ENCODE measurements at regions not wholly inside any gene's neighbourhood (a gene's known extent, or its start where the extent isn't known, plus 50 kb on each side); places are given as distances from the start of the nearest gene placed in this dataset.

- Histone ChIP-seq H3K36me3 (ENCODE audit: control insufficient read depth, insufficient read depth, low read length) (no peaks in the 10 kb centered on the region), H3K9me3 (ENCODE audit: control insufficient read depth, insufficient read depth, low read depth, low read length) (no peaks in the 10 kb centered on the region), H3K27ac (ENCODE audit: low read length) (no peak overlapping the region), H3K27me3 (ENCODE audit: control insufficient read depth, insufficient read depth, low read length) (no peaks in the 10 kb centered on the region), H3K4me3 (ENCODE audit: low read depth in 2 of 2, low read length in 2 of 2) (no peak overlapping the region), H3K4me1 (ENCODE audit: control insufficient read depth, insufficient read depth, low read length) (no peaks in the 10 kb centered on the region)
- CTCF ChIA-PET = no interaction called here
- no peak for ATAC-seq
- TF ChIP-seq REST (IDR thresholded peaks at IDR 0.05; ENCODE audit: insufficient read depth in 1 of 2, low read depth in 2 of 2, low read length in 1 of 2) (no peak), TCF7L2 (IDR thresholded peaks at IDR 0.05; ENCODE audit: low read depth, low read length) (no peak), CTCF (IDR thresholded peaks at IDR 0.05) (no peak), POLR2AphosphoS5 (IDR thresholded peaks at IDR 0.05; ENCODE audit: low read depth, low read length) (no peak), SIN3A (IDR thresholded peaks at IDR 0.05; ENCODE audit: borderline replicate concordance, insufficient read depth, low read depth, low read length) (no peak)
- in situ Hi-C loops (cut with HindIII; ENCODE audit: low pct_unique_long_range_greater_than_20kb, low sequenced_read_pairs) (no loop called here), intact Hi-C loops (cut with micrococcal nuclease; ENCODE audit: unreplicated experiment) (no loop called here)
- BruUV-seq (replicated peaks) = no TSS peak
- no peak for DNase-seq (ENCODE audit: low read depth, low spot score)
- POLR2A ChIA-PET = no interaction called here
Measured at GRCh38 chr4:103359900-103360299, 161.8 kb upstream of the CENPE start.

- no peak overlapping the region for H3K4me3 ChIP-seq (ENCODE audit: low read depth in 2 of 2, low read length in 2 of 2)
- no peak for TF ChIP-seq REST (IDR thresholded peaks at IDR 0.05; ENCODE audit: insufficient read depth in 1 of 2, low read depth in 2 of 2, low read length in 1 of 2)
- TF ChIP-seq POLR2AphosphoS5 (IDR thresholded peaks at IDR 0.05; ENCODE audit: low read depth, low read length) = no peak
- no peak for TF ChIP-seq SIN3A (IDR thresholded peaks at IDR 0.05; ENCODE audit: borderline replicate concordance, insufficient read depth, low read depth, low read length)
- no peak for TF ChIP-seq TCF7L2 (IDR thresholded peaks at IDR 0.05; ENCODE audit: low read depth, low read length)
- no peak for TF ChIP-seq CTCF (IDR thresholded peaks at IDR 0.05)
- in situ Hi-C loops (cut with HindIII; ENCODE audit: low pct_unique_long_range_greater_than_20kb, low sequenced_read_pairs) = no loop called here
- BruUV-seq (replicated peaks) = no TSS peak
- DNase-seq (ENCODE audit: low read depth, low spot score) (no peak), ATAC-seq (no peak)
- H3K36me3 ChIP-seq (ENCODE audit: control insufficient read depth, insufficient read depth, low read length) = no peaks in the 10 kb centered on the region
- H3K4me1 ChIP-seq (ENCODE audit: control insufficient read depth, insufficient read depth, low read length) = no peaks in the 10 kb centered on the region
- H3K27me3 ChIP-seq (ENCODE audit: control insufficient read depth, insufficient read depth, low read length) = no peaks in the 10 kb centered on the region
- intact Hi-C loops (cut with micrococcal nuclease; ENCODE audit: unreplicated experiment) = no loop called here
- H3K27ac ChIP-seq (ENCODE audit: low read length) = no peak overlapping the region
- no peaks in the 10 kb centered on the region for H3K9me3 ChIP-seq (ENCODE audit: control insufficient read depth, insufficient read depth, low read depth, low read length)
- ChIA-PET POLR2A (no interaction called here), CTCF (no interaction called here)
Measured at GRCh38 chr4:103354006-103354405, 155.9 kb upstream of the CENPE start.
